ENCODE measurements at regions not wholly inside any gene's neighbourhood (a gene's known extent, or its start where the extent isn't known, plus 50 kb on each side); places are given as distances from the start of the nearest gene placed in this dataset.
A peak's percentile ranks its signal among the peaks of the same experiment; 100 is the strongest.

DNA sequence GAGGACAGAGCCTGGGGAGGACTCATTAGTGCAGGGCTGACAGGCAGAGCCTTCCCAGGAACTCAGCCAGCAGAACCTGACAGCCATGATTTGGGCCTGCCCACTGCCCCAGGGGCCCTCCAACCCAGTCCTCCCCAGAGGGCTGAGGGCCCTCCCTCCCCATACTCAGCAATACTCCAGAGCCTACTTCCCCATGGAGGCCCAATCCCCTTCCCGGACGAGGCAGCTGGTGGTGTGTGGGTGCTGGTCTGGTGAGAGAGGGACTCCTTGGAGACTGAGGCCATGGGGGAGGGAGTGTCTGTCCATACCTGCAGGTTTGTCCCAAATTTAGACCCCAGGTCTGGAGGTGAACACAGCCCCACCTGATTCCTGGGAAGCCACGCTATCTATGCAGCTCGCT lies 120.9 kb upstream of the MLN start:
- DNase-seq (ENCODE audit: extremely low read depth in 1 of 2, low read depth in 1 of 2) = no peak

DNA sequence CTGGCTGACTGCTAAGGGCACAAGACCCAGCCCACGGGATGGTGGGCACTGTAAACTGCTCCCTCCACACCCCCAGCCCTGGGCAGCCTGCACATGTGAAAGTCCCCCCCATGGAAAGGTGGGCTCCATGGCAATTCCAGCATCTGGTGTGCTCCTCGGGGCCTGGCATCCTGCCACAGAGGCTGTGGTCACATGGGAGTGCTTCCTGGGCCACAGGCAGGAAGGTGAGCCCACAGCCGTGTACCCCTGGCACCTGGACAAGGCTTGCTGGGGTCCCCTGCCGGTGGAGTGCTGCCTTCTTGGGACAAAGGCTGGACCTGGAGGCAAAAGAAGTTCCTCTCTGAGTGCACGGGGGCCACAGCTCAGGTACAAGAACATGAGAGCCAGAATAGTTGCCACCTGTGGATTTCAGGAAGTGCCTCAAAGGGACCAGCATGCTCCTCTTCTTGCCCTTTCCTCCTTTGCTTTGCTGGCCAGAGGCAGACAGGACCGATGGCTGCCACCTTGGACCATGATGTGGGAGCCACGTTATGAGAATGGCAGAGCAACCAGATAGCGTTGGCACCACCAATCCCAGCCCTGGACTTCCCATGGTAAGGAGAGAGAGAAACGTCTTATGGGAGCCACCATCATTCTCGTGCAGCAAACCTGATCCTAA lies 120.2 kb upstream of the MLN start:
- no peak for DNase-seq (ENCODE audit: extremely low read depth in 1 of 2, low read depth in 1 of 2)

DNA sequence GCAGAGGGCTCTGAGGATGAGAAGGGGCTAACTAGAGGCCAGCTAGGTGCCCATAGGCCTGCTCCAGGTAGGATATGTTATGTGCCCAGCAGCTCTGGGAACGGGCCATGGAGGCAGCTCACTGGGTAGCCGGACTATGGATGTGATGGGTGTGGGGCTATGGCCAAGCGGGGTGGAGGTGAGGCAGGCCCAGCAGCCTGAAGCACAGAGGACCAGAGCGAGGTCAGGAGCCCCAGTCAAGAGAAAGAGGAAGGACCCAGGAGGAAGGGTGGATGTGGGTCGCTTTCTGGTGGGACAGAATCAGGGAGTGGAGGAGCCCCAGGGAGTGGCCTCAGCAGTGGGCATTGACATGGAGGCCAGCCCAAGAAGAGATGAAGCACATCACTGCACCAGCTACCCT lies 117.9 kb upstream of the MLN start:
- DNase-seq (ENCODE audit: extremely low read depth in 1 of 2, low read depth in 1 of 2) = no peak

DNA sequence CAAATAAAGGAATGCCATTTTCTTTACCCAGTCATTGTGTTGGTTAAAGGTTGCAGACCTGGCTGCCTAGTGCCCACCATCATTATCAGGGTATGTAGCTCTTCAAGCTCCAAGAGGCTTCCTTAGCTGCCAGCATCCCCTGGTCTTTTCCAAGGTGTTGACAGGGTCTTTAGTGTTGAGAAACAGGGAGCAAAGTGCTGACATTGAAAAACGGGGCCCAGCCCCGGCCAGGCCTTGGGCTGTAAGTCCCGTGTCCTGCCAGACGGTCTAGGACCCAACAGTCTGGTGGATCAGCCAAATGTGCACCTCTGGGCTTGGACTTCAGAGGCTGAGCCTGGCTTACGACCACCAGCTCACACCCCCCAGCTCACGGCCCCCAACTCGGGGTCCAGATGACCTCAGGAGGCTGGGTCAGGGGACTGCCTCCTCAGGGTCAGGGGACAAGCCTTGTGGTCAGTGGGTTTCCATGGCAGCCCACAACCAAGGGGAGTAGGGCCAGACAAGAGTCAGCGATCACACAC lies 114.4 kb upstream of the MLN start:
- DNase-seq (ENCODE audit: extremely low read depth in 1 of 2, low read depth in 1 of 2) = no peak

DNA sequence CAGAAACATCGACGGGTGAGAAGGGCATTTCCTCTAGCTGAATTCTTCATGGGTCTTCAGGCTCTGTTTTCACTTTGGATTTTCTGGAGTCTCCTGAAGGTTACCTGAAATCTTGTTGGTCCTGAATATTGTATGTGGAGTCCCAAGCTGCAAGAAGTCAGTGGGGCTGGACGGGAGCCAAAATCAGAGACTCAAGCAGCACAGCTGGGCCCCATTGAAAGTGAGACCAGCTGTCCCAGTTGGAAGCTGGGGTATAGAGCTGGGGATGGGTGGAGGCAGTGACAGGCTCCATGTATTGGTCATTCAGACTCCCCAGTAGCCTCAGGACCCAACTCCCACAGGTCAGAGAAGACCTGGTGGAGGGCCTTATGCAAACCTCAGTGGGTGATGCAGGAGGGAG lies 111.3 kb upstream of the MLN start:
- no peak for DNase-seq (ENCODE audit: extremely low read depth in 1 of 2, low read depth in 1 of 2)

DNA sequence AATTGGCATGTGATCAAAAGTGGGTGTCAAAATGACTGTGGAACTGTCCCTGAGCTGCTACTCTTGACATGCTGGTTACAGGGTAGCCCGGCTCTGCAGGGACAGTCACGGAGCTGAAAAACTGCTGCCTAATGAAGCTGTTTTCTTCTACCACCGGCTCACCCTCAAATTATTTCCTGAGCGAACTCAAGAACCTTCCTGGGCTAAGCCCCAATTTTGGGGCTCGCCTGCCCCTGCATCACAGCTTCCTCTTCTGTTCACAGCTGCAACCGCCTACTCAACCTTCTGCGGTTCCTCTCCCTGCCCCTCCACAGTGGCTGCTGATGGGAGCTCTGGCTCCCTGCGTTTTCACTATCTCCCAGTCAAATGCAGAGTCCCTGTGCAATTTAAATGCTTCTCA lies 110.8 kb upstream of the MLN start:
- DNase-seq (ENCODE audit: extremely low read depth in 1 of 2, low read depth in 1 of 2) = peak in 1 of 2 donors; percentile 28

DNA sequence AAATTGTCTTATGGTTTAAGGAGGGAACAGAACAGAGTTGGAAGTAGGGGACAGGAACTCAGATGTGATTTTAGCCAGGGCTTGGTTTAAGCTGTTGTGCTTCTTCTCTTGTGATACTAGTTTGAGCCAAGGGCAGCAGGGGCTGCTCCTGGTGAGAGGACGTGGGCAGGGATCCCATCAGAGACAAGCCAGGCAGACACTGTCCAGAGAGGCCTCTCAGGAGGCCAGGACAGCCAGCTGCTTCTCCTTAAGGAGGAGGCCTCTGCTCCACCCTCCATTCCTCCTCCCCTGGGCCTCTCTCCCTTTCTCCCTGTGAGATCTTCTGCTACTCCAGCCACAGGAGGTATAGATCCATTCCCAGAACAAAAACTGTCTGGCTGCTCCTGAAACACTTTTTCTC lies 108.4 kb upstream of the MLN start:
- no peak for DNase-seq (ENCODE audit: extremely low read depth in 1 of 2, low read depth in 1 of 2)

DNA sequence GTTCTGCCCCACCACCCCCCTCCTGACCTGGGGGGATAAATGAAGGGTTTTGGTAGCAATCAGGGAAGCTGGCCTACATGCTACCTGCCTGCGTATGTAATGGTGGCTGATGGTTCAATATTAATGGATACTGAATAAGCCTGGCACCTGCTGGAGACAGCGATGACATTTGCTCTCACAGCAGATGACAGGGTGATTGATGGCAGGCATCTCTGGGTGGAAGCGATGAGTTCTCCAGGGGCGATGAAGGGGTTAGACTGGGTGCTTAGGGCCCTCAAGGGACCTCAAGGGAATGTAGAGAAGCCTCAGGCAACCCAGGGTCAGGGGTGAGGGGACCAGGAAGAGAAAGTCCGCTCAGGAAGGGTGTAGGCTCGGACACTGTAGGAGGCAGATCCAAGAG lies 107.7 kb upstream of the MLN start:
- DNase-seq (ENCODE audit: extremely low read depth in 1 of 2, low read depth in 1 of 2) = no peak

DNA sequence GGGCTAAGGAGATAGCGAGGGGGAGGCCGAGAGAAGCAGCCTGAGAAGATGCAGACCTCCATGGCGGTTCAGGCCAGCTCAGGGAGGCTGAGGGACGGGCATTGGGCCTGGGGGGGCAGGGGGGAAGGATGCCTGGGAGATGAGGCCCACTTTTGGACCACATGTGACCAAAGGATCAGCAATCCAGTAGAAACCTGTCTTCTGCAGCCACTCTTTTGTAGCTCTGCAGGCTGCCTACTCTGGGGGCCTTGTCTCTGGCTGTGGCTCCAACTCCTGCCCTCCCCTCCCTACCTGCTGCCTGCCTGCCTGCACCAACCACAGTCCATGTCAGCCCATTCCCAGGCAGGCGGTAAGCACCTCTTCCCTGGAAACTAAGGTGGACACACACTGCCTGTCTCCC lies 106.8 kb upstream of the MLN start:
- no peak for DNase-seq (ENCODE audit: extremely low read depth in 1 of 2, low read depth in 1 of 2)

DNA sequence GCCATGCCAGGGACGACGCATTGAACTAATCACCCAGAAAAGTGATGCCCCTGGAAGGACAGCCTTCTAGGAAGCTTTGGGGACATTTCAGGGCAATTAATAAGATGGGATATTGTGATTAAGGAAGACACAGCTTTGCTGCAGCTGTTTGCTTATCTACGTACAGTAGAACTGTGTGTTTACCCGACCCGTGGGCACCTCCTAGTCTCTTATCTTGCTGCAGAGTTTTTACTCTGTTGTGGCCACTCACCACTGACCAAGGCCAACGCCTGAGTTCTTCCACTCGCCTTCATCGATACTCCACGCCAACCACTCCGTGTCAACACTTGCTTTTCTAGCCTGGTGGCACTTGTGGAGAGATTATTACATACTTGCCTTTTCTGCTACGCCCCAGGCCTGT lies 105.9 kb upstream of the MLN start:
- no peak for DNase-seq (ENCODE audit: extremely low read depth in 1 of 2, low read depth in 1 of 2)

DNA sequence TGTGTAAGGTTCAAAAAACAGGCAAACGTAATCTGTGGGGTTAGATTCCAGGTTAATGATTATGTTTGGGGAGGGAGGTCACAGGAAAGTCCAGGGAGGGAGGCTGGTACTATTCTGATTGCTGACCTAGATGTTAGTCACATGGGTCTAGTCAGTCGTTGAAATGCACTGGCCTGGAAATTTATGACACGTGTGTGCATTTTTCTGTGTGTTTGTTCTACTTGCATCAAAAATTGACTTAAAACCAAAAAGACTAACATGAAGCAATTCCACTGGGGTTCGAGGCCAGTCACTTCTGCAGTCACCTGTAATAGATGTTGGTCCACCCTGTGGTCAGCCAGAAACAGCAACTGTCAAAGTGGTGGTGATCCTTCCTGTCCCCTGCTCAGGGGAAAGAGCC lies 104.2 kb upstream of the MLN start:
- no peak for DNase-seq (ENCODE audit: extremely low read depth in 1 of 2, low read depth in 1 of 2)

DNA sequence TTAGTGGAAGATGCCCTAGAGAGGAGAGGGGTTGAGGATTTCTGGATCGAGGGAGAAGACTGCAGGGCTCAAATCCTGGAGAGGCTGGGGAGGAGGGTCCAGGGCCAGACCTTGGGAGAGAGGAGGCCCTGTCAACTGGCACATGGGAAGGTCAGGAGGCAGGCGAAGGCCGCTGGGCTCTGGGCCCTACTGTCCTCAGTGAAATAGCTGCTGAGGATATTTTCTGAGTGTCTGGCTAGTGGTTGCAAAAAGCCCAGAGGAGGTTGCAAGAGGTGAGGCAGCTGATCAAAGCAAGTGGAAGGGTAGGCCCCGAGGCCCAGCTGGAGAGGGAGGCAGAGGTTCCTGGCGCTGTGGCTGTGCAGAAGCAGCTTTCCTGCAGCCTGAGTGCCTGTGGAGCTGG lies 103.4 kb upstream of the MLN start:
- DNase-seq (ENCODE audit: extremely low read depth in 1 of 2, low read depth in 1 of 2) = no peak

DNA sequence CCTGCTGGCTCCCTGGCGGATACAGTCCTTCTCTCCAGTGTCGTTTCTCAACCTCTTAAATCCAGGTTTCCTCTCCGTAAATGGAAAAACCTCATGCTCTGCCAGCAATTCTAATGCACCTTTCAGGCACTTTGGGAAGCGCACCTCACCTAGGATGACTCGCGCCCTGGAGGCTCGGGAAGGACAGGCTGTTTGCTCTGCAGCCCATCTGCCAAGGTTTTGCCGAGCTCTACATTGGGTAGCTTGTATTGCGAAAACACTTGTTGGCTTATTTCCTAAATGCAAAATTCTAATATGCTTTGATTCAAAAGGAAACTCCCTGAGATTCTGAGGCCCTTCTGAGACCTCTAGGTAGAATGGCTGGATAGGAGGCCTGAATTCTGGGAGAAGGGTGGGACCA lies 102.6 kb upstream of the MLN start:
- DNase-seq (ENCODE audit: extremely low read depth in 1 of 2, low read depth in 1 of 2) = no peak

DNA sequence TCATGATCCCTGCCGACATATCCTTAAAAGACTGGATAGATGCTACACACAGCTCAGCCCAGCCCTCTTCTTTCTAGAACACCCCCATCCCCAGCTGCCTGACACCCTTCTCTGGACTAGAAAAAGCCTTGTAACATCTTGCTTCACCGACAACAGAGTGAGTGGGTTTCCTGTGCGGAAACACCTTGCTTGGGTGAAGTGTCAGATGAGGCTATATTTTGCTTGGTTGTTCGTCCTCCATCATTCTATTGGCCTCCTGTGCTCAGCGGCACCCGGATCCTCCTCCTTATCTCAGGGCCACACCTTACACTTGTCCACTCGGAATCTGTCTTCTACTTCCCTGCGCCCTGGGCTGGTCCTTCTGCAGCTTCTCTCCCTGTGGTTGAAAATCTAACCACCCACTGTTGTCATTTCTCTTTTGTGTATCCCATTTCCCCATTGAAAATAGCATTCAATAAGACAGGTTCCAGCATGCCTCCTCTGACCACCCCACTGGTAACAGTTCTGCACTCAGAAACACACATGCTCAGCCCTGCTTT lies 101.3 kb upstream of the MLN start:
- DNase-seq (ENCODE audit: extremely low read depth in 1 of 2, low read depth in 1 of 2) = peak in 1 of 2 donors; percentile 16

DNA sequence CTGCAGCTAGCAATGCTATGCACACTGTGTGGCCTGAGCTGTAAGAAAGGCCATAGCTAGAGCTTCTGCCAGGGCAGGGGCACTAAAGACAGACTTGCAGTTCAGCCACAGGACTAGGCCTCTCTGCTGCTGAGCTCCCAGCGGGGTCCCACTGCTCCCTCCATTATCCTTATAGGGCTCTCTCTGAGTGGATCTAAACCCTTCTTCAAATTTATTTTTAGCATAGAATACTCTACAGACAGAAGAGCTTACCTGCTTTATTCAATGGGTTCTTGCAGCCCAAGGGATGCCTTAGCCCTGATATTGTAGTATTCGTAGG lies 100.9 kb upstream of the MLN start:
- no peak for DNase-seq (ENCODE audit: extremely low read depth in 1 of 2, low read depth in 1 of 2)

DNA sequence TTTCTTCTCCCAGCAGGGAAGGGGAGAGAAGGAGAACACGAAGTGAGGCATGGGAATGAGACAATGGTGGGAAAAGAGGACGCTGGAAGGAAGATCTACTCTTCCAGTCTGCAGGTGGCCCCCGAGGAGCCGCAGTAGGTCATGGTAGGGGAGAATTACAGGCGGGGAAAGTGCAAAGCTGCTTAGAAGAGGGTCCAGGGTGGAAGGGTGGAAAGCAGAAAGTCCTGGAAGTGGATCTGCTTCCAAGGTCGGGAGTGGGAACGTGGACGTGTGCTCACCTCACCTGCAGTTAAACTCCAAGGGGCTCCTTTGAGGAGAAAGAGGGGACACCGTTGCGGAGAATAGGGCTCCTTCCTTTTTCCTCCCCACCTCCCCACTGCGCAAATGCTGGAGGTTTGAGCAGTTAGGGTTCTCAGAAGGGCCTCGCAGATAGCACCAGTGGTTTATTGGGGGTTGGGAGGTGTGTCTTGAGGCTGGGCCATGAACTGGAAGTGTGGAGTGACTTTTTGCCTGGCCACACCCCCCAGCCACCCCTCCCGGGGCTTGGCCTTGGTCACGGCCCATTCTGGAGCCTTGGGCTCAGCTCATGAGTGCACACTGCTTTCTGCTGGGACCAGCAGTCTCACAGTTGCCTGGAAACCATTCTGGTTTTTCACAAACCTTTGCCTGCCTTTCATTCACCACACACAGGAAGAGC lies 100.4 kb upstream of the MLN start:
- peak; percentile 35 to 51 for DNase-seq (ENCODE audit: extremely low read depth in 1 of 2, low read depth in 1 of 2)

DNA sequence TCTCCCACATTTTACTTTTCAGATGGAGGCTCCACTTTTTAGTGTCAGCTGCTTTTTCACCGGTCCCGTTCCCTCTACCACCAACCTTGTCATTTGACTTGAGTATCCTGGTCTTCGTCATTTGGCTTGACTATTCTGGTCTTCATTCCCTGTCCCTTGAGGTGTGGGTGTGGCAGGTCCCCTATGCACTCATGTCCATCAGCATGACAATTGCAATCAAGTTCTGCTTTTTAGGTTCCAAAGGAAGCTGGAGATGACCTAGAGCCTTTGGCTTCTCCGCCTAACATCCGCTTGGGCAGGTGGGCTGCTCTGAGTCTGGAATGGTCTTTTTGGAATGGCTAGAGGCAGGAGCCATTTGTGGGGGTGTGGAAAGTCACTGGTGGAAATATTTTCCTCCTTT lies 99.8 kb upstream of the MLN start:
- no peak for DNase-seq (ENCODE audit: extremely low read depth in 1 of 2, low read depth in 1 of 2)

DNA sequence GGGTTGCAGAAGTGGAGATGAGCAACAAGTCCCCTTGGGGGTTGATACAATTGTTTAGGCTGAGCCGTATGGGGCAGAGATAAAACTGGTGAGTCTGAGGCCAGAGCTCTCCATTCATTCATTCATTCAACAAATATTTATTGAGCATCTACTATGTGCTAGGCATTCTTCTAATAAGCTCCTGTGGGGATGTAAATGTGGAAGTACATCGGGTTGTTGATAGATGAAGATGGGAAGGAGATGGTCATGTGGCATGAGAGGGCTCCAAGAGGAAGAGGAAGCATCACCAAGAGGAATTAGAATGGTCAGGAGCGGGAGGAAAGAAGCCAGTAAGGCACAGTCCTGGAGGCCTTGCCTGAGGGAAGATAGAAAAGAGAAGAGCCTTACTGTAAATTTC lies 98.7 kb upstream of the MLN start:
- no peak for DNase-seq (ENCODE audit: extremely low read depth in 1 of 2, low read depth in 1 of 2)

DNA sequence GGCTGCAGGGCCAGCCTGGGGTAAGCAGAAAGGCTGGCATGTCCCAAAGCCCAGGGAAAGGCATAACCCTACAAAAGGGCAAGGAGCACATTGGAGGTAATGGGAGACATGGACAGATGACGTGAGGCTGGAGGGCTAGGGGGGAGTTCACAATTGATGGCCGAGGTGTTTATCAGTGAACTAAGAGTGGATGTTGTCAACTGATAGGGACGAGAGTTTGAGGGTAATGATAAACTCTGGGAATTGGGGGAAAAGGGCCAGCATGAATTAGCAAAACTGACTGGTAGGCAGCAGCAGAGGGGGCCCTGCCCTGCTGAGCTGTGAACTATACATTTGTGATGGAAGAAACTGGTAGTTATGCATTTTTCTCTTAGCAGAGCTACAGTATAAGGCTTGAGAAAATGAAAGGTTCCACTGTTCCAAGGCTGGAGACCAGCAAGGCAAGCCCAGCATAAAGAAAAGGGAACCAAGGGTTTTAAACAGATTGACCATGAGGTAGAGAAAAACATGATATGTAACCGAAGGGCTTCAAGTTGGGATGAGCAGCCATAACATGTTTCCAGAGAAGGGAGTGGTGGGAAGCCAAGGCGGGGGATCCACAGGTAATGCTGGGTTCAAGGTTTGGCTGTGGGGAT lies 98.1 kb upstream of the MLN start:
- no peak for DNase-seq (ENCODE audit: extremely low read depth in 1 of 2, low read depth in 1 of 2)

DNA sequence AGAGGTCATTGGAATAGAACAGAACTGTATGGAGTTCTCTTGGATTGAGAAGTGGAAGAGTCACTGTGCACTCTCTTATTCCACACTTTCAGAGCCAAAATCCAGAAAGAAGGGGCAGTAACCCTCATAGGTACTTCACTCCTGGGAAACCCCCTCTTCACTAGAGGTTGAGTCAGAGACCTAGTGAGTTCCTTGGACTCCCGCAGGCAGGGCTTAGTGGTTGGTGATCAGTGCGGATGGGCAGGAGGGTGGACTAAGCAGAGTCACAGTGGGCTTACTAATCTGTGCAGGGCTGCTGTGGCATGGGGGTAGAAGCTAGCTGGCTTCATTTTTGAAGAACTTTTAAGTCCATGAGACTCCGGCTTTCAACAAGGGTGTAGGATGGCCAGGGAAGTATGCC lies 95.0 kb upstream of the MLN start:
- DNase-seq (ENCODE audit: extremely low read depth in 1 of 2, low read depth in 1 of 2) = no peak

DNA sequence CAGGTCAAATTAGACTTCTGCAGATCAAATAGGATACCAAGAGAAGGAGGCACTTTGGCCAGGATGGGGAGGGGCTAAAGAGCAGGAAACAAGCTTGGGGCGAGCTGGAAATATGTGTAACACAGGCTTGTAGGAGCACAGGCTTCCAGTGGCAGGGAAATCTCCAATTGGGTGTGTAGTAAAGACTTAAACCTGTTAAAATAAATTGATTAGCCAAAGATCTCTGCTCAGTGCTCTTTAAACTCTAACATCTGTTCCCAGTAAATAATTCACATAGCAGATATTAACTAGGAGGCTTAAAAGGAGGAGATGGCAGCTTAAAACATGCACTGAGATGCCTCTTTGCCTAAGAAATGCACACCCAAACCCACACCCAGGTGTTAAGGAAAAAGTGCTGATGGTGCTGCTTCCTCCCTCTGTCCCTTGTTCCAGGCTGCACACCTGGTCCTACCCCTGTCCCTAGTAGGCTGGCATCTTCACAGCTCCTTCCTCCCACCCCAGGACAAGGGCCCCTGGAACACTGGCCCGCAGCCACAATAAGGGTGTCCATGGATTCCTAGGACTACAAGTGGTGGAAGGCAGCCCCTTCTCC lies 93.5 kb upstream of the MLN start:
- no peak for DNase-seq (ENCODE audit: extremely low read depth in 1 of 2, low read depth in 1 of 2)
